B cell (primary cell): ENCODE measurements at regions not wholly inside any gene's neighbourhood (a gene's known extent, or its start where the extent isn't known, plus 50 kb on each side); places are given as distances from the start of the nearest gene placed in this dataset.

Experiments used
- EZH2 ChIP-seq: IDR thresholded peaks from 2 replicates; pipeline ENCODE4 v1.6.1; 2012; ENCODE audit warnings: borderline replicate concordance, low read depth, mild to moderate bottlenecking, moderate library complexity, low read length; ENCODE audit not compliant: insufficient read depth, poor library complexity, severe bottlenecking
- TF ChIP-seq, protein P1 (sequence below): fragments of 200-600 bp; IDR thresholded peaks from one replicate; pipeline ENCODE4 v1.8.0; 2022; ENCODE audit warnings: antibody characterized with exemption, mild to moderate bottlenecking

DNA sequence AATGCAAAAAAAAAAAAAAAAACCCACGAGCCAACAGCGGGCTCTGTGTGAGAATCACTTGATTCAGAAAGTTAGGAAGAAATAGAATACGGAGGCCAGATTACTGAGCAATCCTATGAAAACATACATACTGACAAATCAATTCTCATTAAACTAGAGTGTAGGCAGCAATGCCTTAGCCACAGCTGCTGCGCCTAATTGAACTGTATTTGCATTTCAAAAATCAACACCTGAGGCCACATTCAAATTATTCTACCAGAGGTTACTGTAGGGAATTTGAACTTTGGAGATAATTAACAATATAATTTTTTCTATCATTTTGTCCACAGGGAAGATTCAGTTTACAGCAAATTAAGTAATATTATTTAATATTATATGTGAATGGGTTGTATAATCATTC lies 138.4 kb upstream of the PLD5 start:
- TF ChIP-seq, protein P1, sequence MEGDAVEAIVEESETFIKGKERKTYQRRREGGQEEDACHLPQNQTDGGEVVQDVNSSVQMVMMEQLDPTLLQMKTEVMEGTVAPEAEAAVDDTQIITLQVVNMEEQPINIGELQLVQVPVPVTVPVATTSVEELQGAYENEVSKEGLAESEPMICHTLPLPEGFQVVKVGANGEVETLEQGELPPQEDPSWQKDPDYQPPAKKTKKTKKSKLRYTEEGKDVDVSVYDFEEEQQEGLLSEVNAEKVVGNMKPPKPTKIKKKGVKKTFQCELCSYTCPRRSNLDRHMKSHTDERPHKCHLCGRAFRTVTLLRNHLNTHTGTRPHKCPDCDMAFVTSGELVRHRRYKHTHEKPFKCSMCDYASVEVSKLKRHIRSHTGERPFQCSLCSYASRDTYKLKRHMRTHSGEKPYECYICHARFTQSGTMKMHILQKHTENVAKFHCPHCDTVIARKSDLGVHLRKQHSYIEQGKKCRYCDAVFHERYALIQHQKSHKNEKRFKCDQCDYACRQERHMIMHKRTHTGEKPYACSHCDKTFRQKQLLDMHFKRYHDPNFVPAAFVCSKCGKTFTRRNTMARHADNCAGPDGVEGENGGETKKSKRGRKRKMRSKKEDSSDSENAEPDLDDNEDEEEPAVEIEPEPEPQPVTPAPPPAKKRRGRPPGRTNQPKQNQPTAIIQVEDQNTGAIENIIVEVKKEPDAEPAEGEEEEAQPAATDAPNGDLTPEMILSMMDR = no peak
- no peak for TF ChIP-seq EZH2
